Hepatocyte (in vitro differentiated cells): ENCODE measurements at regions not wholly inside any gene's neighbourhood (a gene's known extent, or its start where the extent isn't known, plus 50 kb on each side); places are given as distances from the start of the nearest gene placed in this dataset.

ENCODE experiments used
- EZH2 ChIP-seq: fragments of 200-600 bp; sonication (generic); IDR thresholded peaks from 2 replicates; pipeline ENCODE4 v1.6.1; 2016; ENCODE audit warnings: antibody characterized with exemption, mild to moderate bottlenecking, borderline replicate concordance
- EZH2phosphoT487 ChIP-seq: fragments of 200-600 bp; sonication (generic); IDR thresholded peaks from one replicate; pipeline ENCODE4 v1.6.1; 2018; ENCODE audit warnings: antibody characterized with exemption, mild to moderate bottlenecking, low read depth, moderate library complexity; ENCODE audit not compliant: unreplicated experiment, severe bottlenecking
- TF ChIP-seq, protein P1 (sequence below): fragments of 200-600 bp; sonication (generic); IDR thresholded peaks from 2 replicates; pipeline ENCODE4 v1.5.1; 2016; ENCODE audit warnings: antibody characterized with exemption, mild to moderate bottlenecking; ENCODE audit not compliant: poor library complexity

DNA sequence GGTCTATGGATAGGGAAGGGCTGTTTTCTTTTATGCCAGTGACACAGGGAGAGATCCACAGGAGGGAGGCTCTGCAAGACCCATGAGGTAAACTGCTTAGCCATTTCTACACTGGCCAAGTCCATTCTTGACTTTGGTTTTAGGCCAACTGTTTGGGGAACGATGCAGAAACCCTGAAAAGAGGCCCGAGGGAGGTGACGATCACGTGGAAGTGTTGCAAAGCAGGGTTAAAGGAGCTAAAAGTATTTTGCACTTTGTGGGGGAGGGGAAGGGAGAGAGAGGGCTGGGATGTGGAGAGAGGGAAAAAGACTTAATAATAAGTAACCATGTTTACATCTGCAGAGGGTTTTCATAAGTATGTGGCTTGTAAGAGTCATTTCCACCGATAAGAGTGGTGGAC is 239.7 kb downstream of the EMX2 start:
- TF ChIP-seq, protein P1, sequence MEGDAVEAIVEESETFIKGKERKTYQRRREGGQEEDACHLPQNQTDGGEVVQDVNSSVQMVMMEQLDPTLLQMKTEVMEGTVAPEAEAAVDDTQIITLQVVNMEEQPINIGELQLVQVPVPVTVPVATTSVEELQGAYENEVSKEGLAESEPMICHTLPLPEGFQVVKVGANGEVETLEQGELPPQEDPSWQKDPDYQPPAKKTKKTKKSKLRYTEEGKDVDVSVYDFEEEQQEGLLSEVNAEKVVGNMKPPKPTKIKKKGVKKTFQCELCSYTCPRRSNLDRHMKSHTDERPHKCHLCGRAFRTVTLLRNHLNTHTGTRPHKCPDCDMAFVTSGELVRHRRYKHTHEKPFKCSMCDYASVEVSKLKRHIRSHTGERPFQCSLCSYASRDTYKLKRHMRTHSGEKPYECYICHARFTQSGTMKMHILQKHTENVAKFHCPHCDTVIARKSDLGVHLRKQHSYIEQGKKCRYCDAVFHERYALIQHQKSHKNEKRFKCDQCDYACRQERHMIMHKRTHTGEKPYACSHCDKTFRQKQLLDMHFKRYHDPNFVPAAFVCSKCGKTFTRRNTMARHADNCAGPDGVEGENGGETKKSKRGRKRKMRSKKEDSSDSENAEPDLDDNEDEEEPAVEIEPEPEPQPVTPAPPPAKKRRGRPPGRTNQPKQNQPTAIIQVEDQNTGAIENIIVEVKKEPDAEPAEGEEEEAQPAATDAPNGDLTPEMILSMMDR: no peak
- no peak for TF ChIP-seq EZH2
- no peak for TF ChIP-seq EZH2phosphoT487
